Osteoblast (primary cell): ENCODE measurements at regions not wholly inside any gene's neighbourhood (a gene's known extent, or its start where the extent isn't known, plus 50 kb on each side); places are given as distances from the start of the nearest gene placed in this dataset.
A peak's percentile ranks its signal among the peaks of the same experiment; 100 is the strongest.

Experiments
- DNase-seq: peaks from one replicate; pipeline ENCODE4 v3.0.0; 2011; ENCODE audit warnings: low spot score, mixed read lengths; ENCODE audit not compliant: insufficient read length; ENCODE audit errors: missing footprints
- H2AFZ ChIP-seq: 2 replicates; pipeline ENCODE4 v1.6.0; 2011; ENCODE audit warnings: mild to moderate bottlenecking, low read length
- H3K27ac ChIP-seq: 2 replicates; pipeline ENCODE4 v1.5.1; 2011; ENCODE audit warnings: mild to moderate bottlenecking, low read depth, low read length, moderate library complexity
- H3K27me3 ChIP-seq: 2 replicates; pipeline ENCODE4 v1.6.0; 2012; ENCODE audit warnings: mild to moderate bottlenecking, control low read depth, inconsistent platforms, low read length, moderate library complexity; ENCODE audit not compliant: insufficient read depth
- H3K36me3 ChIP-seq: 2 replicates; pipeline ENCODE4 v1.5.1; 2011; ENCODE audit warnings: mild to moderate bottlenecking, low read length, control low read depth, moderate library complexity; ENCODE audit not compliant: insufficient read depth
- H3K4me1 ChIP-seq: 2 replicates; pipeline ENCODE4 v1.5.1; 2011; ENCODE audit warnings: mild to moderate bottlenecking, low read length, control low read depth, moderate library complexity; ENCODE audit not compliant: insufficient read depth
- H3K4me2 ChIP-seq: 2 replicates; pipeline ENCODE4 v1.6.0; 2011; ENCODE audit warnings: mild to moderate bottlenecking, low read length; ENCODE audit not compliant: insufficient read depth
- H3K4me3 ChIP-seq: fragments of 200-600 bp; sonication (generic); 3 replicates; pipeline ENCODE4 v1.5.1; 2012; ENCODE audit warnings: mild to moderate bottlenecking, low read length, inconsistent platforms; ENCODE audit not compliant: insufficient read depth
- H3K79me2 ChIP-seq: 2 replicates; pipeline ENCODE4 v1.6.0; 2012; ENCODE audit warnings: mild to moderate bottlenecking, low read length, control low read depth, inconsistent platforms; ENCODE audit not compliant: insufficient read depth
- H3K9me3 ChIP-seq: 2 replicates; pipeline ENCODE4 v1.5.1; 2011; ENCODE audit warnings: low read depth, low read length, control low read depth
- H4K20me1 ChIP-seq: 2 replicates; pipeline ENCODE4 v1.6.0; 2012; ENCODE audit warnings: mild to moderate bottlenecking, low read length, control low read depth; ENCODE audit not compliant: insufficient read depth
- TF ChIP-seq, protein P1 (sequence below): IDR thresholded peaks from 2 replicates; pipeline ENCODE4 v1.5.1; 2011; ENCODE audit warnings: mild to moderate bottlenecking, low read depth, low read length, moderate library complexity; ENCODE audit errors: extremely low read depth

- Histone ChIP-seq H2AFZ (no peak overlapping the region), H3K4me1 (no peaks in the 10 kb centered on the region), H3K9me3 (no peaks in the 10 kb centered on the region), H3K4me2 (no peak overlapping the region), H3K27ac (no peak overlapping the region), H4K20me1 (no peaks in the 10 kb centered on the region), H3K36me3 (no peaks in the 10 kb centered on the region), H3K79me2 (no peaks in the 10 kb centered on the region), H3K4me3 (no peak overlapping the region), H3K27me3 (no peaks in the 10 kb centered on the region)
- DNase-seq, result no peak
- TF ChIP-seq, protein P1, sequence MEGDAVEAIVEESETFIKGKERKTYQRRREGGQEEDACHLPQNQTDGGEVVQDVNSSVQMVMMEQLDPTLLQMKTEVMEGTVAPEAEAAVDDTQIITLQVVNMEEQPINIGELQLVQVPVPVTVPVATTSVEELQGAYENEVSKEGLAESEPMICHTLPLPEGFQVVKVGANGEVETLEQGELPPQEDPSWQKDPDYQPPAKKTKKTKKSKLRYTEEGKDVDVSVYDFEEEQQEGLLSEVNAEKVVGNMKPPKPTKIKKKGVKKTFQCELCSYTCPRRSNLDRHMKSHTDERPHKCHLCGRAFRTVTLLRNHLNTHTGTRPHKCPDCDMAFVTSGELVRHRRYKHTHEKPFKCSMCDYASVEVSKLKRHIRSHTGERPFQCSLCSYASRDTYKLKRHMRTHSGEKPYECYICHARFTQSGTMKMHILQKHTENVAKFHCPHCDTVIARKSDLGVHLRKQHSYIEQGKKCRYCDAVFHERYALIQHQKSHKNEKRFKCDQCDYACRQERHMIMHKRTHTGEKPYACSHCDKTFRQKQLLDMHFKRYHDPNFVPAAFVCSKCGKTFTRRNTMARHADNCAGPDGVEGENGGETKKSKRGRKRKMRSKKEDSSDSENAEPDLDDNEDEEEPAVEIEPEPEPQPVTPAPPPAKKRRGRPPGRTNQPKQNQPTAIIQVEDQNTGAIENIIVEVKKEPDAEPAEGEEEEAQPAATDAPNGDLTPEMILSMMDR, result no peak
Measured at GRCh38 chr15:81865850-81866537, 179.8 kb downstream of the MEX3B start.

DNA sequence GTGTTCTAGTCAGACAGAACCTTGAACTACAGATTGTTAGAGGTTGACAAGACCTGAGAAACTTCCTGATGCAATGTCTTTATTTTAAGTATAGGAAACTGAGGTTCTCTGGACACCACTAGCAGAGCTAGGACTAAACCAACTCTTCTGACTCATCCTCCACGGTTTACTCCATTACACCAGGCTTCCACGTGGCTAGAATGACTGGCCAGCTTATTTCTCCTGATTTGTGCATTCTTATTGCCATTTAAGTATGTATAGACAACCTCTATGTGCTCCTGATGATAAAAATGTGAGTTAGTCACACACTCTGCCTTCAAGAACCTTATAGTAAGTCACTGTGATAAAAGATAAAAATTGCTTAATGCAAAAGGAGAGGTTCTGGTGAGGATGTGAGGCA is 182.7 kb downstream of the MEX3B start:
- TF ChIP-seq, protein P1, result no peak

DNA sequence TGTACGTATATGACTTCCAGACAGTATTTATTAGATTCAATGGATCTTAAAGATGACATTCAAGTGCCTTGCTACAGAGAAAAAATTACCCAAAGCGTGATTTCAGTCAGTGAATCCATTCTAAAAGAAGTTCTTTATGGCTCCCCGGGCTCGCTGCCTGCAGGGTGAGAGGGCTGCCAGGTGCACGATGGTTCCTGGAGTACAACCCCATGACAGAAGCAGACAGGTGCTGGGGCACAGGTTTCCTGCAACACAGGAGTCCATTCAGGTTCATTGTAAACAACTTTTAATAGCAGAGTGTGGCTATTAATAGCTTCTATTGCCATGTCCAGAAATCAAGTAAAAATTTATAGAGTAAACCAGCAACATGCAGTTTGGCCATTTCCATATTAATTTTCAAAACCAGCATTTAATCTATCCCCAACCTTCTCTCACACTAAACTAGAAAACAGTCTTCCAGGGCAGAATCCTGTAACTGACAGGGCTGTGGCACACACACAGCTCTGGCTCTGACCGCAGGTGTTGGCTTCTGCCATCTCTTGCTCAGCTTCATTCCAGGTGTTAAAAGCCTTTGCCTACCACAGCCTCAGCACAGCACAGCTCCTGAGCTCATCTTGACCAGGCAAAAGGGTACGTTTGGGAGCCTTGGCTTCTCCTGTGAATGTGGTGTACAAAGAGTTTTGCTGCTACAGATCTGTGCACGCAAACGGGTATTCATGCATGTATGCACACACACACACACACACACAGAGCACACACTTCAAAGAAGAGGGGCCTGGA is 185.9 kb downstream of the MEX3B start:
- Histone ChIP-seq H3K4me3 (no peak overlapping the region), H2AFZ (no peak overlapping the region), H3K27ac (no peak overlapping the region), H3K79me2 (no peaks in the 10 kb centered on the region), H3K4me2 (no peak overlapping the region), H3K36me3 (no peaks in the 10 kb centered on the region), H3K27me3 (no peaks in the 10 kb centered on the region), H3K4me1 (no peaks in the 10 kb centered on the region), H4K20me1 (no peaks in the 10 kb centered on the region), H3K9me3 (no peaks in the 10 kb centered on the region)
- DNase-seq, result no peak
- TF ChIP-seq, protein P1, result no peak

More for the DNA sequence above, 182.7 kb downstream of the MEX3B start:
- Histone ChIP-seq H3K4me2 (no peak overlapping the region), H4K20me1 (no peaks in the 10 kb centered on the region), H3K4me3 (no peak overlapping the region), H3K4me1 (no peaks in the 10 kb centered on the region), H3K27me3 (no peaks in the 10 kb centered on the region), H2AFZ (peak overlapping the region; percentile 51), H3K79me2 (no peaks in the 10 kb centered on the region), H3K9me3 (no peaks in the 10 kb centered on the region), H3K36me3 (no peaks in the 10 kb centered on the region), H3K27ac (no peak overlapping the region)
- DNase-seq, result peak; percentile 84

- Histone ChIP-seq H3K27me3 (no peaks in the 10 kb centered on the region), H3K27ac (no peak overlapping the region), H2AFZ (no peak overlapping the region), H3K79me2 (no peaks in the 10 kb centered on the region), H3K4me3 (no peak overlapping the region), H3K9me3 (no peaks in the 10 kb centered on the region), H3K4me2 (no peak overlapping the region), H3K36me3 (no peaks in the 10 kb centered on the region), H3K4me1 (no peaks in the 10 kb centered on the region), H4K20me1 (no peaks in the 10 kb centered on the region)
- no peak for DNase-seq
- TF ChIP-seq, protein P1, result no peak
Measured at GRCh38 chr15:81858586-81858985, 187.2 kb downstream of the MEX3B start.
